Thyroid gland (tissue), 4 donors: ENCODE measurements at regions not wholly inside any gene's neighbourhood (a gene's known extent, or its start where the extent isn't known, plus 50 kb on each side); places are given as distances from the start of the nearest gene placed in this dataset.

Source experiments
- CTCF ChIP-seq, 6 experiments: fragments of 200-600 bp in 3 of 6; fragments of 450-650 bp in 3 of 6; sonication (generic) in 3 of 6; IDR thresholded peaks; one replicate each; pipeline ENCODE4 v1.5.1; 2016 to 2019; ENCODE audit warnings: antibody characterized with exemption in 6 of 6, mild to moderate bottlenecking in 2 of 6, inconsistent platforms in 1 of 6, moderate library complexity in 1 of 6
- POLR2A ChIP-seq, 2 donors: fragments of 450-650 bp; IDR thresholded peaks; one replicate each; pipeline ENCODE4 v1.6.1; 2017; ENCODE audit warnings: antibody characterized with exemption in 2 of 2, mild to moderate bottlenecking in 2 of 2, moderate library complexity in 1 of 2

DNA sequence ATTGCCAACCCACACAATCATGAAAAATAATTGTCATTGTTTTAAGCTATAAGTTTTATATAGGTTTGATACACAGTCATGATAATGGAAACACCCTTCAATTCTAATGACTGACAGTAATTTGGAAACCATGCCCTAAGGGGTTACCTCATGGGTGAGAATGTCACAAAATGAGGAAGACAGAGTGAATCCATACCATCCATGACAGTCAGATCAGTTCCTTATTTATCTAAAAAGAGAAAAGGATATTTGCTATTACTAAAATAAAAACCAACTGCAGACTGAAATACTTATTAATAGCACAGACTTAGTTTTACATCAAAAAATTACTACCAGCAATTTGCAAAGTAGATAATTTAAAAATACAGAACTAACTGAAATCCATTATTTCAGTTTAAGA, 437.8 kb downstream of the UTRN start:
- TF ChIP-seq CTCF (IDR thresholded peaks at IDR 0.05) (no peak), POLR2A (IDR thresholded peaks at IDR 0.05) (no peak)
